ENCODE measurements at regions not wholly inside any gene's neighbourhood (a gene's known extent, or its start where the extent isn't known, plus 50 kb on each side); places are given as distances from the start of the nearest gene placed in this dataset.

- TF ChIP-seq EZH2 (IDR thresholded peaks at IDR 0.05; ENCODE audit: borderline replicate concordance, low read depth, low read length, severe bottlenecking) (no peak), CTCF (IDR thresholded peaks at IDR 0.05; ENCODE audit: extremely low read depth in 1 of 2, insufficient read depth in 1 of 2, low read depth in 1 of 2, low read length in 2 of 2) (no peak), GATA2 (IDR thresholded peaks at IDR 0.05; ENCODE audit: insufficient read depth, insufficient read length, low read depth, low read length) (no peak), POLR2A (IDR thresholded peaks at IDR 0.05; ENCODE audit: low read depth, low read length) (no peak), MAX (IDR thresholded peaks at IDR 0.05; ENCODE audit: insufficient read depth, insufficient read length) (no peak), POLR2AphosphoS5 (IDR thresholded peaks at IDR 0.05; ENCODE audit: insufficient read depth, low read depth, low read length) (no peak)
These were observed 363.7 kb upstream of the ISX start for GRCh38 chr22:34702279-34702678.

Measured in endothelial cell of umbilical vein (primary cell).